ENCODE measurements at regions not wholly inside any gene's neighbourhood (a gene's known extent, or its start where the extent isn't known, plus 50 kb on each side); places are given as distances from the start of the nearest gene placed in this dataset.

GRCh38 chr12:118618695-118619094 lies 242.3 kb downstream of the SUDS3 start:
- H3K4me2 ChIP-seq (ENCODE audit: low read length), result no peak overlapping the region
- DNase-seq (ENCODE audit: low read depth, low spot score) (no peak), ATAC-seq (no peak)
- H3K79me2 ChIP-seq (ENCODE audit: insufficient read depth, low read length), result no peaks in the 10 kb centered on the region
- BruUV-seq (replicated peaks), result no TSS peak
- intact Hi-C loops (cut with micrococcal nuclease), result no loop called here
- no peak overlapping the region for H3K9ac ChIP-seq (ENCODE audit: low read length)
- POLR2A ChIA-PET, result no interaction called here
- H3K4me1 ChIP-seq (ENCODE audit: control insufficient read depth in 1 of 2, insufficient read depth in 2 of 2, low read length in 2 of 2), result no peaks in the 10 kb centered on the region
- no peak overlapping the region for H3K4me3 ChIP-seq (replicated peaks in 1 of 2; ENCODE audit: low read depth in 1 of 2, low read length in 2 of 2)
- H4K20me1 ChIP-seq (ENCODE audit: insufficient read depth), result no peaks in the 10 kb centered on the region
- RAD21 ChIA-PET (ENCODE audit: low non-redundant PET in 1 of 2, low total read pairs in 2 of 2, uncharacterized antibody in 2 of 2, unreplicated experiment in 2 of 2), result no interaction called here
- H3K27me3 ChIP-seq (ENCODE audit: insufficient read depth, low read length), result peaks cover 10% of the 10 kb centered on the region; the same call in 1 of the 2 replicates
- H3K9me3 ChIP-seq (ENCODE audit: control insufficient read depth in 1 of 2, insufficient read depth in 1 of 2, low read depth in 1 of 2, low read length in 2 of 2), result no peaks in the 10 kb centered on the region
- no peak overlapping the region for H2AFZ ChIP-seq (ENCODE audit: low read depth, low read length, poor library complexity, severe bottlenecking)
- CTCF ChIA-PET, result no interaction called here
- H3K9me2 ChIP-seq (ENCODE audit: insufficient read depth), result no peaks in the 10 kb centered on the region
- TF ChIP-seq CTCF (IDR thresholded peaks at IDR 0.05 in 2 of 3, conservative IDR thresholded peaks at IDR 0.05 in 1 of 3; ENCODE audit: borderline replicate concordance in 1 of 3, insufficient read depth in 1 of 3, low read depth in 2 of 3, low read length in 2 of 3) (no peak), ZNF274 (IDR thresholded peaks at IDR 0.05; ENCODE audit: low read depth, low read length) (no peak), POLR2A (IDR thresholded peaks at IDR 0.05; ENCODE audit: borderline replicate concordance, extremely low read depth, insufficient read depth, insufficient read length) (no peak), CBX3 (IDR thresholded peaks at IDR 0.05; ENCODE audit: low read depth) (no peak), ATF3 (IDR thresholded peaks at IDR 0.05) (no peak), SRF (IDR thresholded peaks at IDR 0.05; ENCODE audit: low read depth) (no peak), SP1 (IDR thresholded peaks at IDR 0.05; ENCODE audit: low read depth) (no peak)
- no peak overlapping the region for H3K27ac ChIP-seq (ENCODE audit: low read depth, low read length)
- no peaks in the 10 kb centered on the region for H3K36me3 ChIP-seq (ENCODE audit: control insufficient read depth in 1 of 2, insufficient read depth in 2 of 2, low read length in 2 of 2)

GRCh38 chr12:118625050-118625675 lies 248.8 kb downstream of the SUDS3 start:
- no peaks in the 10 kb centered on the region for H3K4me1 ChIP-seq (ENCODE audit: control insufficient read depth in 1 of 2, insufficient read depth in 2 of 2, low read length in 2 of 2)
- no peak for DNase-seq (ENCODE audit: low read depth, low spot score)
- H3K9me3 ChIP-seq (ENCODE audit: control insufficient read depth in 1 of 2, insufficient read depth in 1 of 2, low read depth in 1 of 2, low read length in 2 of 2), result no peaks in the 10 kb centered on the region
- BruUV-seq (replicated peaks), result no TSS peak
- H3K4me3 ChIP-seq (replicated peaks in 1 of 2; ENCODE audit: low read depth in 1 of 2, low read length in 2 of 2), result no peak overlapping the region
- no peaks in the 10 kb centered on the region for H4K20me1 ChIP-seq (ENCODE audit: insufficient read depth)
- RAD21 ChIA-PET (ENCODE audit: low non-redundant PET in 1 of 2, low total read pairs in 2 of 2, uncharacterized antibody in 2 of 2, unreplicated experiment in 2 of 2), result no interaction called here
- no peaks in the 10 kb centered on the region for H3K79me2 ChIP-seq (ENCODE audit: insufficient read depth, low read length)
- H3K36me3 ChIP-seq (ENCODE audit: control insufficient read depth in 1 of 2, insufficient read depth in 2 of 2, low read length in 2 of 2), result no peaks in the 10 kb centered on the region
- H3K27me3 ChIP-seq (ENCODE audit: insufficient read depth, low read length), result peaks cover 22% of the 10 kb centered on the region
- no peak for ATAC-seq
- CTCF ChIA-PET, result no interaction called here
- H3K9ac ChIP-seq (ENCODE audit: low read length), result no peak overlapping the region
- no peak overlapping the region for H3K4me2 ChIP-seq (ENCODE audit: low read length)
- no peak overlapping the region for H3K27ac ChIP-seq (ENCODE audit: low read depth, low read length)
- POLR2A ChIA-PET, result no interaction called here
- TF ChIP-seq SP1 (IDR thresholded peaks at IDR 0.05; ENCODE audit: low read depth), result no peak
- TF ChIP-seq POLR2AphosphoS5 (IDR thresholded peaks at IDR 0.05; ENCODE audit: low read depth, low read length), result no peak
- no peak for TF ChIP-seq SRF (IDR thresholded peaks at IDR 0.05; ENCODE audit: low read depth)
- no peak for TF ChIP-seq EZH2phosphoT487 (IDR thresholded peaks at IDR 0.05; ENCODE audit: borderline replicate concordance)
- no peak for TF ChIP-seq JUND (IDR thresholded peaks at IDR 0.05)
- no peaks in the 10 kb centered on the region for H3K9me2 ChIP-seq (ENCODE audit: insufficient read depth)
- intact Hi-C loops (cut with micrococcal nuclease), result no loop called here
- no peak overlapping the region for H2AFZ ChIP-seq (ENCODE audit: low read depth, low read length, poor library complexity, severe bottlenecking)

All from HCT116 (cell line).